Pancreas (tissue), 10 donors: ENCODE measurements at regions not wholly inside any gene's neighbourhood (a gene's known extent, or its start where the extent isn't known, plus 50 kb on each side); places are given as distances from the start of the nearest gene placed in this dataset.
"Not testable (repeated sequence)": the region's sequence is repeated elsewhere in the genome, so short reads cannot be mapped to it uniquely, and the experiment has no call there.

Source experiments
- ATAC-seq, 4 donors: fragments of 200-7000 bp; cut with Tn5 transposase; one replicate each; pipeline versions ENCODE4 v1.8.0 to v1.9.1; 2020; ENCODE audit warnings: mild to moderate bottlenecking in 4 of 4, moderate library complexity in 4 of 4
- DNase-seq, 6 donors: peaks; one replicate each; pipeline ENCODE4 v3.0.0-alpha.2; 2020
- FAIRE-seq: peaks from 2 replicates; lab custom pipeline; 2012; peaks lifted over from hg19 to GRCh38; lab: Jason Lieb, UNC
- H3K27ac ChIP-seq, 4 donors: fragments of 200-600 bp; sonication (generic); 1 replicate in 3 of 4; 2 replicates in 1 of 4; pipeline versions ENCODE4 v1.5.0 to v1.8.0; 2020
- H3K27me3 ChIP-seq, 4 donors: fragments of 200-600 bp; one replicate each; pipeline ENCODE4 v1.8.0; 2021
- H3K36me3 ChIP-seq, 3 donors: fragments of 200-600 bp; sonication (generic) in 1 of 3; one replicate each; pipeline versions ENCODE4 v1.5.0 to v1.8.0; 2020 to 2021
- H3K4me1 ChIP-seq, 3 donors: fragments of 200-600 bp; one replicate each; pipeline ENCODE4 v1.8.0; 2021
- H3K4me3 ChIP-seq, 4 donors: fragments of 200-600 bp; sonication (generic) in 2 of 4; one replicate each; pipeline versions ENCODE4 v1.5.0 to v1.8.0; 2020 to 2021
- H3K9me3 ChIP-seq, 4 donors: fragments of 200-600 bp; one replicate each; pipeline ENCODE4 v1.8.0; 2021
- WGBS, 2 donors: extraction: QIAGEN DNeasy Blood & Tissue Kit; methylation state at CpG; one replicate each; pipeline ENCODE4 v1.1.7; 2013; 5-methylcytosine and 5-hydroxymethylcytosine counted together
- intact Hi-C, 3 donors: fragments of 100-400 bp; cut with DNase I; formaldehyde crosslinking; loops; one replicate each; pipeline versions ENCODE4 v1.11.1 to v1.14.2; 2022
- TF ChIP-seq, protein P1 (sequence below), 4 donors: fragments of 200-600 bp; sonication (generic) in 3 of 4; IDR thresholded peaks; one replicate each; pipeline versions ENCODE4 v1.5.0 to v1.8.0; 2021; ENCODE audit warnings: antibody characterized with exemption in 4 of 4
- donor health status: healthy with polysubstance abuse.
- donor health status: DM: no; HTN: no; CAD: no; lungs with moderate emphysema.
- donor health status: DM: no; HTN: no; CAD: no.
- donor health status: control.
- donor health status: control.
- donor health status: Bipolar disorder and iron deficiency.
- donor health status: DM: yes; HTN: yes; CAD: no.
- donor health status: DM: no; HTN: no; CAD: no.
- donor health status: DM: no; HTN: no; CAD: no.
- donor health status: DM: yes; HTN: yes; CAD: no.

DNA sequence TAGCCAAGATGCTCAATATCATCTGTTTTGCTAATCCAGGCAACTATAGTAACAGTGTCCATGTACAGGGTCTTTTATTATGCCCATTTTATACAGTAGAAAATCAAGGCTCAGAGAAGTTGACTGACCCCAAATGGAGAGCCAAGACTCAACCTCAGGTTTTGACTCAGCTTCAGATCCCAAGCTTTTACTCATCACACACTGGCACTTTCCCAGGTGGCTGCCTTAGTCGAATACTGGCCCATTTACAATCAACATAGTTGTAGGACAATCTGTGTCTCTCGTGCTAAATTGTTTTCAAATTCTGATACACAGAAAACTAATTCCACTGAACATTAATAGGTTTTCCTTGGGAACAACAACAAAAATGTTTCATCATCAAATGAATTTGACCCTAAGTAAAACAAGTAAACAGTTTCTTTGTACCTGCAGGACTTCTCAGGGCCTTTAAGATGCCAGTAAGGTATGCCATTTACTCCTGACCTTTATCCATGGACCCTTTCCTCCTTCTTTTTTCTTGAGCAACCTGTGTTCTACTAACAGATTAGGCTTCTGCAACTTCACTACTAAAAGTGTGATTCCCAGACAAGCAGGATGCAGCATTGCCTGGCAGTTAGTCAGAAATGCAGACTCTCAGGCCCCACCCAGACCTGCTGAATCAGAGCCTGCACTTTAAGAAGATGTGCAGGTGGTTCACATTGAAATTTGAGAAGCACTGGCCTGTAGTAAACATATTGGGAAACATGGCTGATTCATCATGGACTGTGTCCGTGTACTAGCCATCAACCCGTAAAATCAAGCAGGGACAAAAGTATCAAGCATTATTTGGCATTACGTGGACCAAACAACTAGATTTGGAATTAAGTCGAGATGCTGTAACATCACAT, 128.8 kb downstream of the RRAGC start:
- H3K36me3 ChIP-seq = no peaks in the 10 kb centered on the region
- H3K4me1 ChIP-seq = no peaks in the 10 kb centered on the region
- no peak overlapping the region for H3K27ac ChIP-seq
- H3K27me3 ChIP-seq = peaks cover 0 to 19% (median 0%) of the 10 kb centered on the region in 4 donors
- no peaks in the 10 kb centered on the region for H3K9me3 ChIP-seq
- FAIRE-seq = no peak
- intact Hi-C loops = no loop called here
- no peak for ATAC-seq
- TF ChIP-seq, protein P1, sequence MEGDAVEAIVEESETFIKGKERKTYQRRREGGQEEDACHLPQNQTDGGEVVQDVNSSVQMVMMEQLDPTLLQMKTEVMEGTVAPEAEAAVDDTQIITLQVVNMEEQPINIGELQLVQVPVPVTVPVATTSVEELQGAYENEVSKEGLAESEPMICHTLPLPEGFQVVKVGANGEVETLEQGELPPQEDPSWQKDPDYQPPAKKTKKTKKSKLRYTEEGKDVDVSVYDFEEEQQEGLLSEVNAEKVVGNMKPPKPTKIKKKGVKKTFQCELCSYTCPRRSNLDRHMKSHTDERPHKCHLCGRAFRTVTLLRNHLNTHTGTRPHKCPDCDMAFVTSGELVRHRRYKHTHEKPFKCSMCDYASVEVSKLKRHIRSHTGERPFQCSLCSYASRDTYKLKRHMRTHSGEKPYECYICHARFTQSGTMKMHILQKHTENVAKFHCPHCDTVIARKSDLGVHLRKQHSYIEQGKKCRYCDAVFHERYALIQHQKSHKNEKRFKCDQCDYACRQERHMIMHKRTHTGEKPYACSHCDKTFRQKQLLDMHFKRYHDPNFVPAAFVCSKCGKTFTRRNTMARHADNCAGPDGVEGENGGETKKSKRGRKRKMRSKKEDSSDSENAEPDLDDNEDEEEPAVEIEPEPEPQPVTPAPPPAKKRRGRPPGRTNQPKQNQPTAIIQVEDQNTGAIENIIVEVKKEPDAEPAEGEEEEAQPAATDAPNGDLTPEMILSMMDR (IDR thresholded peaks at IDR 0.05) = no peak
- DNase-seq = no peak
- WGBS, 2 donors = 58 to 65% methylated on average over 6 of the region's 6 CpGs
- H3K4me3 ChIP-seq = no peak overlapping the region

DNA sequence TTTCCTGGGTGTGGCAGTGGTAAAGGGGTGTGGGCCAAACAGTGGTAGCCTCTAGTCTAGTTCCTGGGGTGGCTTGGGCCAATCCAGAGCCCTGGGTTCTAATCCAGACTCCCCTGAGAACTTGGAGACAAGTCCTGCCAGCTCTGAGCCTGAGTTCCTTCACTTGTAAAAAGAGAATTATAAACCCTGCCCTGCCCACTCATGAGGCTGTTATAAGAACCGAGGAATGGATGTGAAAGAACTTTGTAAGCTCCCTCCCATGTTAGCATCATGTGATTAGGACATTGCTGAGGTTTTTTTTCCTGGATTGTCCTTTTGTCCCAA, 131.0 kb downstream of the RRAGC start:
- TF ChIP-seq, protein P1 (IDR thresholded peaks at IDR 0.05) = no peak
- intact Hi-C loops = no loop called here
- no peak for DNase-seq
- WGBS, 2 donors = 10 to 22% methylated on average over 1 of the region's 1 CpG
- no peak for ATAC-seq
- Histone ChIP-seq H3K27me3 (peaks cover 0 to 19% (median 0%) of the 10 kb centered on the region in 4 donors), H3K9me3 (no peaks in the 10 kb centered on the region), H3K27ac (no peak overlapping the region), H3K4me1 (no peaks in the 10 kb centered on the region), H3K4me3 (no peak overlapping the region), H3K36me3 (no peaks in the 10 kb centered on the region)
- FAIRE-seq = no peak

DNA sequence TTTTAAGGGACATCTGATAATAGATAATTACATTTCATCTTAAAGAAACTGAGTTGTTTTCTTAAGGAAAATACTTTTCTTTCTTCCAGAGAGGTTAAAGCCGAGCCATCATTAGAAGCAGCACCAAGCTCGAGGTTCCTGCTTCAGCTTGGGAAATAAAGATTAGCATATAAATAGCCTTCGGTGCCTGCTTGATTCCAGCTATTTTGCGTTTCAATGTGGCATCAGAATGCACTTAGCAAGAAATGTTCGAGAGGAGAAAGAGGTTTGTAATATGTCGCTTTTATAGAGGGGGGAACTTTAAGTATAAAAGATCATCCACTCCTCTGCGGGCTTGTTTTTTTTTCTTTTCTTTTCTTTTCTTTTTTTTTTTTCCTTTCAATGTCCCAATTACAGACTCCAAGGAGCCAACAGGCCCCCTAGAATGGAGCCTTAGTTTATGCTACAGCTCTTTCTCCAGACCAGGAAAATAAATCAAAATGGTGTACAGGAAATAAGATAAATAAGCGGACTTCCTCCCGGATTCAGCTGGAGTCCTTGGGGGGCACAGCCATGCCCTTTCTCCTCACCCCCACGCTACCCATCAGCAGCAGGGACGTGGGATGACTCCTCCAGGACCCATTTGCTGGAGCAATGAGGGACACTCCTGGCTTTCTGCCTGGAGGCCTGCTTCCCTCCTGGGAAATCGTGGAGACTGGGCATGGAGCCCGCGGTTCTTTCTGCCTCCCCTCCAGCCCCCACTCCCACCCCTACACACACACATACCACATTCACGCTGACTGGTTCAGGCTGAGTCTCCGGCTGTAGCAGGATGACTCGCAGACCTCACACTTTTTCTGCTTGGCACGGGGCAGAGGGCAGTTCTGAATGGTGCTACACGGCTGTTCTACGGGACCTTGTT, 131.6 kb downstream of the RRAGC start:
- ATAC-seq (peak in 2 of 4 donors; percentile 24 to 53), FAIRE-seq (no peak), DNase-seq (peak in 1 of 6 donors; percentile 18)
- H3K4me3 ChIP-seq = no peak overlapping the region
- no peaks in the 10 kb centered on the region for H3K36me3 ChIP-seq
- no peaks in the 10 kb centered on the region for H3K9me3 ChIP-seq
- 25 to 26% methylated on average over 20 of the region's 20 CpGs for WGBS, 2 donors
- H3K27ac ChIP-seq = no peak overlapping the region
- intact Hi-C loops = no loop called here
- TF ChIP-seq, protein P1 (IDR thresholded peaks at IDR 0.05) = no peak
- peaks cover 0 to 14% (median 0%) of the 10 kb centered on the region in 4 donors for H3K27me3 ChIP-seq
- no peaks in the 10 kb centered on the region for H3K4me1 ChIP-seq

DNA sequence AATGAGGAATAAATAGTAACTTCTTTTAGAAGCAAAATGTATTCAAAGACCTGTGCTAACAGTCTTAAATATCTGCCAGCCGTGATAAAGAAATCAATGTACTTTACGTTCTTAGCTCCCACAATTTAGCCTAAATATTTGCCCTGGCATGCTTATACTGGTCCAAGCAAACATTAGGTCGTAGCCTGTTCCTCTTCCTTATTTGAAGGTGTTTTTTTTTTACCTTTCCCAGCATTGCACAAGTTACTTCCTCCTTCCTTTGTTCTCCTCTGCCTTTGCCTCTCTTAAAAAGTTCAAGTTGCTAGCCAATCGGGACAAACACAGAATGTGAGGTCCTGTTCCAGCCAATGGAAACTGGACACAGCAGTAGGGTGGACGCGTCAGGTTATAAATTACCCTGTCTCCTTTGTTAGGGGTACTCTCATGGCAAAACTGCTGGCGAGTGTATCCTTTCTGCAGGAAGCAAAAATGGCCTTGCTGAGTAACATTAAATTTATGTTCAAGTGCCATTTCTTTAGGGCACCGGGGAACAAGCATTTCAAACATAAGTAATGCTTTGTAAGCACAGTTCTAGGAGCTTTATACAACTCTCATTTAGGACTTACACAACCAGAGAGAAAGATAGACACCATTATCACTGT, 134.1 kb downstream of the RRAGC start:
- H3K27me3 ChIP-seq, intact Hi-C loops, FAIRE-seq, H3K27ac ChIP-seq, H3K9me3 ChIP-seq, H3K4me3 ChIP-seq, ATAC-seq, DNase-seq, H3K36me3 ChIP-seq, H3K4me1 ChIP-seq: not testable (repeated sequence)
- WGBS, 2 donors = 58 to 62% methylated on average over 8 of the region's 8 CpGs
